NAMALWA (cell line): ENCODE measurements at regions not wholly inside any gene's neighbourhood (a gene's known extent, or its start where the extent isn't known, plus 50 kb on each side); places are given as distances from the start of the nearest gene placed in this dataset.
"Not testable (repeated sequence)": the region's sequence is repeated elsewhere in the genome, so short reads cannot be mapped to it uniquely, and the experiment has no call there.

Experiments used
- DNase-seq: peaks from one replicate; pipeline ENCODE4 v3.0.0-alpha.2; 2015; ENCODE audit warnings: low spot score

GRCh38 chr12:114123108-114123507, 157.0 kb upstream of the RBM19 start:
- no peak for DNase-seq

DNA sequence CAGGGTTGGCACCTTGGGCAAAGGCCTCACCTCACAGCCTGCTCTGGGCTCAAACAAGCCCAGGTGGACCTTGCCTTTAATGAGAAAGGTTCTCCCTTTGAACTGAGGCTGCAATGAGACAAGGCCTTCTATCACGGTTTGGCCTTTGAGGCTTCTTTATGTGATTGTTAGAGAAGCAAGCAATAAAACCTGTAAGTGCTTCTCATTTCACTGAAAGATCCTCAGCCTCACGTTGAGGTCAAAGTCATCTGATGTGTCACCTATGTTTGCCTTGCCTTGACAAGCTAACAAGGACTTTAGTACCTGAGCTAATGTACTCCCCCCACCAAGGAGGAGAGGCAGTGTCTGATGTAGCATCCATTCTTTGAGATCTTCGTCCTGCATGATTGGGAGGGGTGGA, 155.9 kb upstream of the RBM19 start:
- no peak for DNase-seq

GRCh38 chr12:114119316-114119715, 153.2 kb upstream of the RBM19 start:
- DNase-seq: no peak

DNA sequence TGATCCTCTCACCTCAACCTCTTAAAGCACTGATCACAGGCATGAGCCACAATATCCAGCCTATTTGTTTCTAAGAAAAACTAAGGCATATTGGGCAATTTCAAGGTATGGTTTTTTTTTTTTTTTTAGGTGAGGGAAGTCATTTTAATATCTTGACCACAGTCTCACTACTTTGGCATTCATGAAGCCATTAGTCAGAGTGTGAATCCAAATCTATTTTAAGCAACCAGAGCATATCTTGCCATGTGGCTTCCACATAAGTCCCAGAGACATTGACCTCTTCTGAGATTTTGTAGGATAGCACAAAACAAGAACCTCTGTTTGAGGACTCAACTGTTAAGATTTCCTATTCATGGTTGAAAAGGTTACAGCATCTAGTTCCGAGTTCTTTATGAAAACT, 130.3 kb upstream of the RBM19 start:
- DNase-seq: no peak

GRCh38 chr12:114093520-114093919, 127.4 kb upstream of the RBM19 start:
- DNase-seq: no peak

DNA sequence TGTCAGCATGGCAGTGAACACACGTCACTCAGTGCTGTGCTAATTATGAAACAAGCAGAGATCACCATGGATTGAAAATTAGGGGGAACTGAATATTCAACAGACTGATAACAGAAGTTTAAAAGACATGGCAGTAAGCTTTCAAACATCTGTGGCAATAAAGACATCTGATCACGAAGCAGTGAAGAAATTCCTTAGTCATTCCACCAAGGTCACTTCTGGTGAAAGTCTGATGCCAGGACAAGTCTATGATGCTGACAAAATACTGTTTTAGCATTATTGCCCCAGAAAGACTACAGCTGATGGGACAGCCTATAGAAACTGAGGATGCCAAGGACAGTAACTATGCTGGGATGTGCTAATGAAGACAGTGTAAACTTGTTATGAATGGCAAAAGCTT, 126.9 kb upstream of the RBM19 start:
- no peak for DNase-seq

DNA sequence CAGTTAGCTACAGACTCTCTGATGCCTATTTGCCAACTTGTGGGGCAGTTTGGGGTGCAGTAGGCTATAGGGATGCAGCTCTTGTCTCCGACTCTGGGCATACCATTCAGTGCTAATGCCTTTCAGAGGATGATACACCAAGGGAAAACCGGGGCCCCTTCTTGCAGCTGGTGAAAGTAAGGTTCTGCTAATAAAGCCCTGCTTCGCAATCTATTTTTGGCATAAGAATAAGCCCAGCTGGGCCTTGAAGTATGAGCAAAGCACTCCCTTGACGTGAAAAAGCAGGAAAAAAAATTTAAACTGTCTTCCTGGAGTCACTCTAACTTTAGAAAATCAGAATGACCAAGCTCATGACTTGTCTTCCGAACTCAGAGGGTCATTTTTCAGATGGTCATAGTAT, 124.1 kb upstream of the RBM19 start:
- no peak for DNase-seq

DNA sequence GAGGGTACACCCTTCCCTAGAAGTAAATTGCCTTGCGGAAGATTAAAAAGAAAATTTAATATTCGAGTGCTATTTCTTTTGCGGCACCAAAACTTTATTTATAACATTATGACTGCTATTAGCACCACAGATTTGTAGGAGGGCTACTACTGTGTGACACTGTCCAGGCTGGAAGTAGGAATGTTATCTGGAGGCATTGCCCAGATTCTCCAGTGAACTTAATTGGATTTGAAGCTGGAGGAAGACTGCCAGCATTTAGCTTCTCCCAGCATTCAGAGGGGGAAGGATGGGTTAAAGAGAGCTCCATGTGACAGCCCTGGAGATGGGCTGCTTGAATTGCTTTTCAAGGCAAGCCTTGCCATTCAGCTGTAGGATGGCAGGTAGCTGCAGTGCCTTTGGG, 107.0 kb upstream of the RBM19 start:
- no peak for DNase-seq

GRCh38 chr12:114069507-114069906, 103.4 kb upstream of the RBM19 start:
- no peak for DNase-seq

- no peak for DNase-seq
These were observed 98.4 kb upstream of the RBM19 start for GRCh38 chr12:114064497-114064896.

DNA sequence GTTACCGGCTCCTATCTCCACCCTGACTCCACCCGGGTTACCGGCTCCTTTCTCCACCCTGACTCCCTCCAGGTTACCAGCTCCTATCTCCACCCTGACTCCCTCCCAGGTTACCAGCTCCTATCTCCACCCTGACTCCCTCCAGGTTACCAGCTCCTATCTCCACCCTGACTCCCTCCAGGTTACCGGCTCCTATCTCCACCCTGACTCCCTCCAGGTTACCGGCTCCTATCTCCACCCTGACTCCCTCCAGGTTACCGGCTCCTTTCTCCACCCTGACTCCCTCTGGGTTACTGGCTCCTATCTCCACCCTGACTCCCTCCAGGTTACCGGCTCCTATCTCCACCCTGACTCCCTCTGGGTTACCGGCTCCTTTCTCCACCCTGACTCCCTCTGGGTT, 97.9 kb upstream of the RBM19 start:
- not testable (repeated sequence) for DNase-seq

DNA sequence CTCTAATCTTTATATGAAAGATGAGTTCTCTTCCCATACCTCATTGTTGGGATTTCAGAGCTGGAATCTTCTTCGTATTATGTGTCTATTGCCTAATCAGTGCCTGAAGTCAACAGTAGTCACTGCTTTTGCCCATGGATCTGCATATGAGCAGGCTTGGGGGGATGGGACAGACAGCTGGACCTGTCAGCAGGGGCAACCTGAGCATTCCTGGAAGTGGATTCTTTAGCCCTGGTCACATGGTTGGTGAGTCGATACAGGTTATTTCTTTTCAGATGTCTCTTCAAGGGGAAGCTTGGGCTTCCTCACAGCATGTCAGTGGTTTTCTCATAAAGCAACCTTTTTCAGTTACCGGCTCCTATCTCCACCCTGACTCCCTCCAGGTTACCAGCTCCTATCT, 97.3 kb upstream of the RBM19 start:
- no peak for DNase-seq

- not testable (repeated sequence) for DNase-seq
These were observed 90.2 kb upstream of the RBM19 start for GRCh38 chr12:114056351-114056750.

- no peak for DNase-seq
These were observed 88.9 kb upstream of the RBM19 start for GRCh38 chr12:114054982-114055381.

- no peak for DNase-seq
These were observed 80.3 kb upstream of the RBM19 start for GRCh38 chr12:114046236-114046998.

- no peak for DNase-seq
These were observed 79.2 kb upstream of the RBM19 start for GRCh38 chr12:114045349-114045748.

DNA sequence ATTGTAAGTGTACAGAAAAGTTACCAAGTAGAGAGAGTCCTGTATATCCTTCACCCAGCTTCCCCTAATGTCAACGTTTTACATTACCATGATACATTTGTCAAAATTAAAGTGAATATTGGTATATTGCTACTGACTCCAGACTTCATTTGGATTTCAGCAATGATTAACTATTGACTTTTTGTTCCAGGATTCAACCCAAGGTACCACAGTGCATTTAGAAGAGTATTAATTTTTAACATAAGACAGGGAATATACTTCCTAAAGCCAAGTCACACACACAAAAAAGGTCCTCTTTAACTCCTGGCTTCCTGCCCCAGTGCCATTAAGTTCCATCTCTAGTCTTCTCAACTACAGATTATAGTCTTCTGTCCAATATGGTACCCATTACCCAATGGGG, 75.5 kb upstream of the RBM19 start:
- DNase-seq: no peak

- DNase-seq: no peak
These were observed 75.0 kb upstream of the RBM19 start for GRCh38 chr12:114041136-114041535.

DNA sequence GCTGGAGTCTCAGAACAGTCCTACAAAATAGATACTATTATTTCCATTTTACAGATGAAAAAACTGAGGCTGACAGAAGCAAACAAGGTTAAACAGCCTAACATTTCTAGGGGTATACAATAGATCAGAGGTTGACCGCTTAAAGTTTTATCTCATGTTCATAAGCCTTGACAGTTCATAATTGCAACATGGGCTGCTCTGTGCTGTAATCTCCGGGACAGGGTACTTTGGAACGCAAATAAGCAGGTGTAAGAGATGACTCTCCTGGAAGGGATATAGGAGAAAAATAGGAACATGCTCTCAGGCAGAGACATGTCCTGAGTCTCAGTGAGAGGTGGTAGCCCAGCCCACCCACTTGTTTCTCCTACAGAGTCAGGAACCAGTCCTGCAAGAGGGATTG, 72.8 kb upstream of the RBM19 start:
- no peak for DNase-seq

GRCh38 chr12:114032801-114033200, 66.7 kb upstream of the RBM19 start:
- no peak for DNase-seq

GRCh38 chr12:114030451-114030850, 64.3 kb upstream of the RBM19 start:
- DNase-seq: no peak

DNA sequence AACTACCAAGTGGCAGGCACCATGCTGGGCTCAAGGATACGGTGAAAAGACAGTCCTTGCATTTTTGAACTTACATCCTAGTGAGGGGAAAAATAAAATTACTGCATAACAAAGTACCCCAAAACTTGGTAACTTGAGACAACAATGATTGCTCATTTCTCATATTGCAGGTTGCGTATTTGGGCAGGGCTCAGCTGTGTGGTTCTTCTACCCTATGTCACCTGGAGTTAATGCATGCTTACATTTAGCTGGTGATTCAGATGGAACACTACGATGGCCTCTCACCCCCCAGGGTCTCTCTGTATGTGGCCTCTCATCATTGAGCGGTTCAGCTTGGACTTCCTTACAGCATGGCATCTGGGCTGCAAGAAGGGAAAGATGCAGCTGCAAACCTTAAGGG, 60.7 kb upstream of the RBM19 start:
- no peak for DNase-seq

DNA sequence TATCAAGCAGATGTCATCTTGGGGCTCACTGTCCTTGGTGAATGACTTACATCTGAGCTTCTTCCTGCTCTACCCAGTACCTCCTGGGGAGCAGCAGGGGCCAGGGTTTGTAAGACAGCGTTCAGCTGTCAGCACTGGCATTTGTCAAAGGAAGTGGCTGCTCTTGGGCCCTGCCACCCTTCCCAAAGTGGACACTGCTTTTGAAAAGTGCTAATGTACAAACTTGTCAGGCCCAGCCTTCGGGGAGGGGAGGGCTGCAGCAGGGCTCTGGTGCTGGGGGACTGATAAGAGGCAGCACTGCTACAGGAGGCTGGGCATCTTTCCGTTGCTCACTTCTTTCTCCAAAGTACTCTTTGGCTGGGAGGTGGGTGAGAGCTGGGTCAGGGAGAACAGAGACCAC, 59.8 kb upstream of the RBM19 start:
- no peak for DNase-seq

GRCh38 chr12:114022081-114022480, 56.0 kb upstream of the RBM19 start:
- not testable (repeated sequence) for DNase-seq
